ENCODE measurements at regions not wholly inside any gene's neighbourhood (a gene's known extent, or its start where the extent isn't known, plus 50 kb on each side); places are given as distances from the start of the nearest gene placed in this dataset.
"Not testable (repeated sequence)": the region's sequence is repeated elsewhere in the genome, so short reads cannot be mapped to it uniquely, and the experiment has no call there.

DNA sequence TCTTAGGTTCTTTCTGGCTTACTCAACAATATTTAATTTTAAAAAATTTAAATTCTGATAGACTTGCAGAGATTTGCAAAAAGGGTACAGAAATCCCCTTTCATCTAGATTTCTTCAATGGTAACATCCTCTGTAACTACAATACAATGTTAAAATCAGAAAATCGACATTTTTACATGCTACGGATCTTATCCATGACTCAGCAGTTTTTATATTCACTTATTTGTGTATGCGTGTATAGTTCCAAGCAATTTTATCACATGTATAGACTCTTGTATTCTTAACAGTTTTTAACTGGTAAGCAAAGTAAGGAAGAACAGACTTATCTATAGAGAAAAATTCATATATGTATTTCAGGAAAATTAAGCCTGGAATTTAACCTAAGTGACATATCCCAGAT, 256.1 kb upstream of the MEX3C start:
- DNase-seq (ENCODE audit: low spot score) = no peak

DNA sequence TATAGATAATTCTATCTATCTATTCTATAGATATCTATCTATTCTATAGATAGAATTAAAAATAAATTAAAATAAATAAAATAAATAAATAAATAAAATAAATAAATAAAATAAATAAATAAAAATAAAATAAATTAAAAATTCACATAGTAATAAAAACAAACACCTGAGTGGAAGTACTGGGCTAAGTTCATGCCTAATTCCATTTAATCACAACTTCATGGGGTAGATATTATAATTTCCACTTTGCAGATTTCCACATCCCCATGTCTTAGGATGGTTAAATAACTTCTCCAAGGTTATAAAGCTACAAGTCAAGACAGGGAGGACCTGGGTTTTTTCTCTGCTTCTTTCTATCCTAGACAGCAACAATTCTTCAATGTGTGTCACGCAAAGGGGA, 261.4 kb upstream of the MEX3C start:
- DNase-seq (ENCODE audit: low spot score) = no peak

DNA sequence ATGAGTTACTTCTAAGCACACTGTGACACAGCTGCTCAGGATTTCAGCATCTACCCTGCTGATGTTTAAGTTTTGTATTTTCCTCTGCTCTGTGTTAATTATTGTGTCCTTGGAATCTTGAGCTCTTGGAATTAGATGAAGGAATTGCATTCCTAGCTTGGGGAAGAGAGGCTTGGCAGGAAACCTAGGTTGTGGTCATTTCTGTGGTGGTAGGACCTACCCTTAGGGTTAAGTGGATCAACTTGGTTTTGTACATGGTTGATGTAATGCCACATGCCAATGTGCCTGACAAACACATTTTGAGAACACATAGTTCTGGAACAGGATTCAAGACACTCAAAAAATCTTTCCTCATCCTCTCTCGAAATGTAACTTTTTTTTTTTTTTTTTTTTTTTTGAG, 264.5 kb upstream of the MEX3C start:
- no peak for DNase-seq (ENCODE audit: low spot score)

DNA sequence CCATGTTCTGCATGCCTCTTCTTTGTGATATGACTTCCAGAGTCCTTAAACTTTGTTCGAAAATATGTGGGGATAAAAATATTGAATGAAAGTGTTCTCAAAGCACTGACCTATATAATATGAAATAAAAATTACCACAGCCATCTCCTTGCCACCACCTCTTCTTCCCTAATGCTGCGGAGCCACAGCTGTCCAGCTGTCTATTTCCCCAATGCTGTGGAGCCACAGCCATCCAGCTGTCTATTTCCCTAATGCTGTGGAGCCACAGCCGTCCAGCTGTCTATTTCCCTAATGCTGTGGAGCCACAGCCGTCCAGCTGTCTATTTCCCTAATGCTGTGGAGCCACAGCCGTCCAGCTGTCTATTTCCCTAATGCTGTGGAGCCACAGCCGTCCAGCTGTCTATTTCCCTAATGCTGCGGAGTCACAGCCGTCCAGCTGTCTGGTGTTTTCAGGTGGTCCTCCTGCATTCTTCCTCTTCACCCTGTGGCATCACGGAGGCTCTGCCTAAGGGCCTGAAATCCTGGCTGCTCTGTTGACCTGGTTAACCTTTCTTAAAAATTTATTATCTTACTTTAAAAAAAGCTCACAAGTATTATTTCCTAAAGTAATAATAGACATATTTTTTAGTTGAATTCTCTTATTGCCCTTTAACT, 266.1 kb upstream of the MEX3C start:
- DNase-seq (ENCODE audit: low spot score) = no peak

DNA sequence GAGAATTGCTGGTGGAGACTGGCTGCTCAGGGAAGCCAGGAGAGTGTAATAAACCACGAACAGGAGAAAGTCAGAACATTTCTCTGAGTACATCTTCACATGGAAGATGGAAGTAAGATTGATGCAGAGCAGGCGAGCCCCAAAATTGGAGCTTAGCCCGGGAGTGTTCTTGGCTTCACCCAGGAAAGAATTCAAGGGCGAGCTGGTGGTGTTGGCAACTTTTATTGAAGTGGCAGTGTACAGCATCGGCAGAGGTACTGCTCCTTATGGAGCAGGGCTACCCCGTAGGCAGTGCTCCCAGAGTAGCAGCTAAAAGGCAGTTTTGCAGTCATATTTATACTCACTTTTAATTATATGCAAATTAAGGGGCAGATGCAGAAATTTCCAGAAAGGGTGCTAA, 281.4 kb upstream of the MEX3C start:
- DNase-seq (ENCODE audit: low spot score) = no peak

DNA sequence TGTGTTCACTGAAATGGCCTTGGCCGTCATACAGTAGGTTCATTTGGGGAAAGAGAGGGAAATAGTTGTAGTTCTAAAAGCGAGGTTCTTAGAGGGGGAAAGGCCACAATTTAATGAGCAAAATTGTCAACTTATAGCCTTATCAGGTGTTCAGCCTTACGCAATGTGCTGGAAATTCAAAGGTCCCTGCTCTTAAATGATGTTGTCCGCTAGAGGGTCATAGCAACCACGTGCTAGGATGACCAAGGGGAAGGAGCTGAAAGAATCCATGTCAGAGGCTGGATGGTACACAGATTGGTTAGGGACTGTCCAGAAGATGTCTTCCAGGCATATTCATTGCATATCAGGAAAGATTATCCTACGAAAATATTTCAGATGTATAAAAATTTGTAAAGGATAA, 282.3 kb upstream of the MEX3C start:
- no peak for DNase-seq (ENCODE audit: low spot score)

DNA sequence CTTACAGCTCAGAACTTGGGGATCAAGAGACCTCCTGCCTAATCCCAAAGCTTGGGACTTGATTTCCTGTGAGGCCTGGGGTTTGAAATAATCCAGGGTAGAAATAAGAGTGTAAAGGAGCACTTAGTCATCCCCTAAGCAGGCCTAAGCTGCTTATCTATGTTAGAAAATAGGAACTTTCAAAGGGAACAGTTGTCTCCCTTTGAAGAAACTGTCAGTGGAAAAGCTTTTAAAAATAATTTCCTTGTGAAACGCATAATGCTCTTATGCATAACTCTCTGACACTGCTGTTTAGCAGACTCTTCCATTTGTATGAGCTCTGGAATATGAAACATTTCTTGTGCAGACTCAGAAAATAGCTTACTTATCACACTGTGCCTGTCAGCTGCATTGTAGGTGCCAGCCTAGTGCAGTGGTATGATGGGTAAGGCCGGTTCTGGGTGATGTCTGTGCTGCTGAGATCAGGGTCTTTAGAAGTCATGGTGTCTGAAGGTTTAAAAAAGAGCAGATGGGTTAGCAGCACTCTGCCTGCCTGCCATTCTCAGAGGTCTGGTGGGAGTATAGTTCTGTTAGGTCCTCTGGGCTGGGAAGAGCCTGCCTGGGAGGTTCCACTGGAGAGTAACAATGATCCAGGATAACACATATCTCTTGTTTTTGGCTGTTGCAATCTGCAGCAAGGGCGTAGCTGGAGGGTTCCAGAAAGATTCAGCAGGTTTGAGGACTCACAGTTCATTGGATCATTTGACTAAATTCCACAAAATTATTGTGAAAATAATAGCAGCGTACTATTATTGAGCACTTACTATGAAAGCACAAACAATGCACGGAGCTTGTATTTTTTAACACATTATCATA, 283.2 kb upstream of the MEX3C start:
- no peak for DNase-seq (ENCODE audit: low spot score)

DNA sequence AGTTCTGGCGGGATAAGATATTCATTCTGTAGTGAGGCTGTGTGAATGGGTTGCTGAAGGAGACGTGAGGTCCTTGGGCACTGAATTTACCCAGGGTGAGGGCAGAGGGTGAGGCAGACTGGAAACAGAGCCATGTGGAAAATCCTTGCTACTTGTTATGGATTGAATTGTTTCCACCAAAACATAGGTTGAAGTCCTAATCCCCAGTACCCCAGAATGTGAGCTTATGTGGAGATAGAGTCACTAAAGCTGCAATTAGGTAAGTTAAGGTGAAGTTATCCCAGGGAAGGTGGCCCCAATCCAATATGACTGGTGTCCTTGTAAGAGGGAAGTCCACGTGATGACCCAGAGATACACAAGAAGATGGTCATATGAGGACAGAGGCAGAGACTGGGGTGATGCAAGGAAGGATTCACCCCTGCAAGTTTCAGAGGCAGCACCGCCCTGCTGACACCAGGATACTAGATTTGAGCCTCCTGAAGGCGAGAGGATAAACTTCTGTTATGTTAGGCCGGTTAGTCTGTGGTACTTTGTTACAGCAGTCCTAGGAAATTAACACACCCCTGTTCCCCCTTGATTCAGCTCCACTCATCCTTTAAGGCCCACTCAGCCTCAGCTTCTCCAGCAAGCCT, 289.4 kb upstream of the MEX3C start:
- DNase-seq (ENCODE audit: low spot score) = no peak

DNA sequence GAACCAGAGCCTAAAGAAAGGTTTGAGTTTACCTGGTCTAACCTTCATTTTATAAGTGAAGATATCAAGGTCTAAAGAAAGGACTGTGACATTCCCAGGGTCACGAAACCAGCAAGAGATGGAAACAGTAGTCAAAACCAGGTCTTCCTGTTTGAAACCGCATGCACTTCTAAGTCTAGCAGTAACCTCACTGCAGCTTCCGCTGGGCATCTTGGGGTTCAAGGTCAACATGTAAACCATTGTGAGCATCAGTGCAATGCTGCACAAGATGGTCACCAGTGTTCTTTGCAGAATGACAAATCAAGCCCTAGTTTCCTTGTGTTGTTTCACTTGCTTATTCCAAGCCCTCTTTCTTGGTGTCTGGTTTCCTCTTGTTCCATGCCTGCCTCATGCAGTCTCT, 292.9 kb upstream of the MEX3C start:
- no peak for DNase-seq (ENCODE audit: low spot score)

DNA sequence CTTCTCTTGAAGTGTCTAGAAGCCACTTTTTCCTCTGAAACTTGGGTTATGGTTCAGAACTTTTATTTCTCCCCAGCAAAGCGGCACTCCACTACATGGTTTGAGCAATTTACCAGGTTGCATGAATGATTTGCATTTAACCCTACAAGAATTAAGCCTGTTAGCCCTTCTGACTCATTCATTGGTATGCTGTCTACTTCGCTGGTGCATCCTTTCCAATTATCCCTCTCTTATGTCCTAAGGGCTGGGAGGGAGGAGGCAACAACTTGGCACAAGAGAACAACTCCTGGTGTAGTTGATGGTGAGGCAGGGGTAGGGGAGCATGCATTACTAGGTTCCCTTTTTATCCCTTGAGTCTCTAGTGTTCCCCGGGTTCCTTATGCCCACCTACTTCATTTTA, 293.4 kb upstream of the MEX3C start:
- DNase-seq (ENCODE audit: low spot score) = no peak

DNA sequence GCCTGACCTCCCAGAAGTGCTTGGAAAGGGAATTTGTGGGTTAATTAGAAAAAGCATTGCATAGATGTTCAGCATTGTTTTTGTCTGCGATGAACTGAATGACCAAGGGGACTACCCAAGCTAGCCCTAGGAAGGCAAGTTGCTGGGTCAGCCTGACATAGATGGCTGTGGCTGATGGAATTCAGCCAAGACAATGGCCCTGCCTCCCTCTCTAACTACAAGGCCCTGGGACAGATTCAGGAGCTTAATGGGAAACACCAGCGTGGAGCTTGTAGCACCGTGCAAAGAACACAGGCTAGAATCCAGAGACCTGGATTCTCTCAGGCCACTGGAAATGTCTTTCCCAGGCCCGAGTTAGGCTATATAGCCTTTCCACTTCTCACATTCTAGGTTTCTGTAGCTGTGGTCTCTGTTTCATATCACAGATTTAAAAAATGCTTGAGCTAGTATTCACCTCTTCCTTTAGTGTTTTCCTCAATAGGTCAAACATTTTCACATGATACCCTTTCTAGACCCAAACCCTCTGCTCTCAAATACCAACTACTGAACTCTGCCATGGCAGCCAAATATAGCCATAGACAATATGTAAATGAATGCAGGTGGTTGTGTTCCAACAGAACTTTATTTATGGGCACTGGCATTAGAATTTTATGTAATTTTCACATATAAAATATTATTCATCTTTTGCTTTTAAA, 294.3 kb upstream of the MEX3C start:
- DNase-seq (ENCODE audit: low spot score) = no peak

DNA sequence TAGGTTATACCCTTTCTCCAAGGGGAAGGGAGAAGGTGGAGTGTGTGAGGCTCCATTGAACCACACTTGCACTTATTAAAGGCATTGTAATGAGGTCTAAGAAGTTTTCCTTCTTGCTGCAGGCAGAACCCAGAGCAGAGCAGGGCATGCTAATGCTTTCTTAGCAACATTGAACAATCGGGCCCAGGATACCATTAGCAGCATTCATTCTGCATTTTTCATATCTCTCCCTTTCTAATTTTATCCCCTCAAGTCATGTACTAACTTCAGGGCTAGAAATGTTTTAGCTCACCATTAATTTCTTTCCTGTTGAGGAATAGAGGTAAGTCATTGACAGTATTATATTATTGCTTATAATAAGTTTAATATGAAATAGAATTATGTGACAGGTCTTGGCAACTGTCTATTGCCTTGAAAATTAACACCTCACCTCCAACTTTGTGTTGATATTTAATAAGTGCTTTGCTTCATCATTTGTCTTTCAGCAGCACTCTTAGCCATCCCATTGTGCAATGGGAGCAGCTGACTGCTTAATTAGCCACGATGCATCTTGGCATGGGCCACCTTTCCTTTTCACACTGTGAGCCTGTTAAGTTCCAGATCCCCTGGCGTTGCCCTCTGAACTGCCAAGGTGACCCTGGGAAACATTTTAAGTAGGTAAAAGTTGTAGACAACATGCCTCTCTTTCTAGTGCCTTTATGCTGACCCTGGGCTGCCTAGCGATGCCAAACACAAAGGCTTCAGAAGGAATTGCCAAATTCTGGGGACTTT, 300.8 kb upstream of the MEX3C start:
- no peak for DNase-seq (ENCODE audit: low spot score)

DNA sequence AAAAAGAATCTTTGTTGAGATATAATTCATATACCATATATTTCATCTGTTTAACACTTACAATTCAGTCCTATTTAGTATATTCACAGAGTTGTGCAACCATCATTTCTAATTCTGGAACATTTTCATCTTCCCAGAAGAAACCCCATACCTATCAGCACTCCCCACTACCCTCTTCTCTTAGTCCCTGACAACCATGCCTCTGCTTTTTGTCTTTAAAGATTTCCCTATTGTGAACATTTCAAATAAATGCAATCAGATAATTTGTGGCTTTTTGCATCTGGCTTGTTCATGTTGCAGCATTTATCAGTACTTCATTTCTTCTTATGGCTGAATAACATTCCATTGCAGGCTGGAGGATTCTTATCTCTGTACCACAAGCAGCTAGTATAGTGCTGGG, 305.9 kb upstream of the MEX3C start:
- no peak for DNase-seq (ENCODE audit: low spot score)

DNA sequence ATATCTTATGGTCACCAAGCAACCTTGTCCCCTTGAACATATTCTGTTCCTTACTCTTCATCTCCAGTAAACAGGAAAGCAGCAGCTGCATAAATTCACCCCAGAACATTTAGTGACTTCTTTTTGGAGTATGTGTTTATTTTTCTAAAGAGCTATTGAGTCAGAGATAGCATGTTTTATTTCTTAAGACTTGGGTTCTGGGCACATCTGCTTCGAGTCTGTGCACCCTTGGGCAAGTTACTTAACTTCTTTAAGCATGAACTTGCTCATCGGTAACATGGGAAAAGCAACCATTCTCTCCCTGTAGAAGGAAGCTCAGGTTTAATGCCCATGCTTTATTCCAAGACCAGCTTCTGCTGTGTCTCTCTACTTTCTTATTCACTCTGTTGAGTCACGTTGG, 309.3 kb upstream of the MEX3C start:
- no peak for DNase-seq (ENCODE audit: low spot score)

DNA sequence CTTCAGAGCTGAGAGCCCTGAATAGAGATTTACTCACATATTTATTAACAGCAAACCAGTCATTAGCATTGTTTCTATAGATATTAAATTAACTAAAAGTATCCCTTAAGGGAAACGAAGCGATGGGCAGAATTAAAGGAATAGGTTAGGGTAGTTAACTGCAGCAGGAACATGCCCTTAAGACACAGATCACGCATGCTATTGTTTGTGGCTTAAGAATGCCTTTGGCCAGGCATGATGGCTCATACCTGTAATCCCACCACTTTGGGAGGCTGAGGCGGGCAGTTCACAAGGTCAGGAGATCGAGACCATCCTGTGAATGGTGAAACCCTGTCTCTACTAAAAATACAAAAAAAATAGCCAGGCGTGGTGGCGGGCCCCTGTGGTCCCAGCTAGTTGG, 310.9 kb upstream of the MEX3C start:
- DNase-seq (ENCODE audit: low spot score) = not testable (repeated sequence)

DNA sequence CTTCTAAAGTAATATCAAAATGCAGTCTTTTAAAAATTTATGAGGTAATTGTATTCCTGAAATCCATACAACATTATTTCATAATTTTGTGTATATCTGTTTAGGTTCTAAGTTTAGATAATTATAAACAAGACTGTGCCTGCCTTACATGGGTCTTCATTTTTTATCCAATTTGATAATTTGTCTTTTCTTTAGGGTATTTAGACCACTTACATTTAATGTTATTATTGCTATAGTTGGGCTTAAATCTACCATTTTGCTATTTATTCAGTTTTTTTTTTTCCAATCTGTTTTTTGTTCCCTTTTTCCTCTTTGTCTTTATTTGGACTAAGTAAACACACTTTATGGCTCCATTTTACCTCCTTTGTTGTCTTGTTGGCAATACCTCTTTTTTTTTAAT, 312.5 kb upstream of the MEX3C start:
- no peak for DNase-seq (ENCODE audit: low spot score)

DNA sequence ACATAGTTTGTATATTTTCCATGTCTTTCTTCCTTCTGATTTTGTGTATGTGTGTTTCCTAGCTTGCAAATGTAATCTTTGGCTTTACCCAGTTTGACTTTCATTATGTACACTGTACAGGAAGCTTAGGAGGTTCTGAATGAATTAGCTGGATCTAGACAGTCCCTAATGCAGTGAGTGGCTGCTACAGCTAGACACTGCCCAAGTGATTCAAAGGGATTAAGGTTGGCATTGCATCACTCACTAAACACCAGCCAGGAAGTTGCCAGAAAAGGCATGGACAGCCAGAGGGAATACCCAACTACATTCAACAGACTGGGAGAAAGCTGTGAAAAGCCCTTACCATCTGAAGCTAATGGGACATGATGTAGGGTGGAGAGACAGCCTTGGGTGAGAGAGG, 316.0 kb upstream of the MEX3C start:
- no peak for DNase-seq (ENCODE audit: low spot score)

DNA sequence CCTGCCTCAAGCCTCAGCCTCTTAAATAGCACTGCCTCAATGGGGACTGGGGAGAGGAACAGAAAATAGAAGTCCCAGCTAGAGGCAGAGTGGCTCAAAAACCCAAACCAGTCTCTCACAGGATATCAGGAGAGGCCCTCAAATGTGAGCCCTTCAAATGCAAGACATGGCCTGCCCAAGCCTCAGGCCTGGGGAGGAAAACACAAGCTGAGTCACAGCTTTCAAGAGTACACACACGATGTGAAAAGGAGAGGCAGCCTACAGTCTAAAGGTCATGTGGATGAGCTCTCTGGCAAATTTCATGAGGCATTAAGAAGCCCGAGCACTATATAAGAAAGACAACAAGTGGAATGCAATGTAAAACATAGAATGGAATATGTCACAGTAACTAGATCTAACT, 316.6 kb upstream of the MEX3C start:
- DNase-seq (ENCODE audit: low spot score) = no peak

DNA sequence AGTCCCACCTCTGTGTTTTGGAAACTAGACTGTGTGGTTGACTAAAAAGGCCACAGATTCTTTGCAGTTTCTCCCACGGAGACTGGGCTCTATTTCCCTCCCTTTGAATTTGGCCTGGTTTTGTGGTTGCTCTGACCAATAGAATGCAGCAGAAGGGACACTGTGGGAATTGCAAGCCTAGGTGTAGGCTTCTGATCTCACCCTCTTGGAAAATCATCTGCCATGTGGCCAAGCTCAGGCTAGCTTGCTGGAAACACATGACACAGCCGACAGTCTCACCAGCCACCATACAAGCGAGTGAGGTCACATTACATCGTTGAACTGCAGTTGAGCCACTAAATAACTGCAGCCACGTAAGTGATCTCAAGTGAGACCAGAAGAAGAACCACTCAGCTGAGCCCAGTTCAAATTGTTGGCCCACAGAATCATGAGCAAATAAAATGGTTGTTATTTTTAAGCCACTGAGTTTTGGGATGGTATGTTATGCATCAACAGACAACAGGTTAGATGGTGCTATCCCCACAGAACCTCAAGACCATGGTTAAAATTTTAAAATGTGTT, 319.1 kb upstream of the MEX3C start:
- DNase-seq (ENCODE audit: low spot score) = no peak

DNA sequence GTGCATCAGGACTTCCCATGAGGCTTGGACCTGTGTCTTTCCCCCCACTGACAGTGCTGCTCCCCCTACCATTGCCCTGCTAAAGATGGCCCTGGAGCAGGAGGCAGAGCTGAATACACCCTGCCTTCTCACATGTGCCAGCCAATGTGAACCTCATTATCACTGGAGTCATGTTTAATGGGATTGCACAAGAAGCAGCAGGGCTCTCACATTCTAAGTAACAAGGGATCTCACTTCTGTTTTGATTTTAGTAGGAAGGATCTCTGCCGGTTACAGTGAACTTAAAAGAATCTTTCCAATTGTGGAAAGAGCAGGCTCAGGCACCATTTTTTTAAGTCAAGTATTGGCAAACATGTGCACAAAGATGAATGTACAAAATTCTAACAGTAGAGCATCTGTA, 322.1 kb upstream of the MEX3C start:
- no peak for DNase-seq (ENCODE audit: low spot score)

DNA sequence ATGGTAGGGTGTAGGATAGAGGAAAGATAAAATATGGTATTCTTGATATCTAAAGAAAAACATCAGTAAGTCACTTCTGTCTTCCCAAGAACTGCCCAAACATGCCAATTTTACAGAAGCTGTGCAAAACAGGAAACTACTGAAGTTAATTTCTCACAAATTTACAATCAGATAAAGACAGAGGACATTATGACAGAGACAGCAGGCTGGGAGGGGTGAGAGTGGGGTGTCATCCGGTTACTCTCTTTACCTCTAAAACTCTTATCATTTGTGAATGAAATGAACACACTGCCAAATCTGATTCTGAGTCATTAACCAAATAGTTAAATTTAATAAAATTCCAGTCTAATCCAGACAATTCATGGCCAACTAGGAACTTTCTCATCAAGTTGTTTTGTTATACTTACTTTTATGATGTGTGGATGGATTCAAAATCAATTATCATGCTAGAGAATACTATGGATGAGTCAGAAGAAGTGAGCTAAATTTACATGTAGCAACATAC, 323.2 kb upstream of the MEX3C start:
- no peak for DNase-seq (ENCODE audit: low spot score)

DNA sequence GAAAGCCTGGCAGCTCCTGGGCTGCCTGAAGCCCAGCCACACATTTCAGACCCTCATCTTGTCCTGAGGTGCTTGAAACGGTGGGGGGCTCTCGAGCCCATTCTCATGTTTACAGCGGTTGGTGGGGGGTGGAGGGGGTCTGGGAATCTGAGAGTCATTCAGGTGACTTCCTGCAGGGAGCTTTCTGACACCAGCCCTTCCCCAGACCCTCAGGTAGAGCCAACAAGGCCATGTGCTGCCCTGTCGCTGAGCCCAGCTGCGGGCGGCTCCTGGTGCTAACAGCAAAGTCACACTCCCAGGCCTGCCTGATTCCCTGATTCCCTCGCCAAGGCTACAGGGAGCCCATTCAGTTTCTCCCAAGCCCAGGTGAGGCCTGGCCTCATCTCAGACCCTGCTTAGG, 324.9 kb upstream of the MEX3C start:
- no peak for DNase-seq (ENCODE audit: low spot score)
